Kidney capillary endothelial cell (primary cell): ENCODE measurements at regions not wholly inside any gene's neighbourhood (a gene's known extent, or its start where the extent isn't known, plus 50 kb on each side); places are given as distances from the start of the nearest gene placed in this dataset.

Source experiments
- DNase-seq: peaks from one replicate; pipeline ENCODE4 v3.0.0-alpha.2; 2018; ENCODE audit warnings: low spot score

DNA sequence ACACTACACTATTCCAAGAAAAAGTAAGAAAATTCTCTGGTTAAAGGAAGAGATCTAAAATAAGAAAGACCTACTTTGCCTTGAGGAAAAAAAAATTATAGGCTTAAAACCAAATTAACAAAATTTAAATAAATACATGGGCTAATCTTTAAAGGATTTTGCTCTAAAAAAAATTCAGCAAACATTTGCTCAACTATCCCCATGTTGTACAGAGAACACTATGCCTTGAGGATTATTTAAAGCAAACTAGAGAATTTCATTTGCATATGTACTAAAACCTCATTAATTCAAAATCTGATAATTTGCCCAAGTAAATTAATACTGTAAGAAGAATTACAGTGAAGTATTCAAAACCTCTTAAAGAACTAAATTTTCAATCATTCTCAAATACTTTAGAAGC is 71.6 kb upstream of the KCNIP4 start:
- no peak for DNase-seq

DNA sequence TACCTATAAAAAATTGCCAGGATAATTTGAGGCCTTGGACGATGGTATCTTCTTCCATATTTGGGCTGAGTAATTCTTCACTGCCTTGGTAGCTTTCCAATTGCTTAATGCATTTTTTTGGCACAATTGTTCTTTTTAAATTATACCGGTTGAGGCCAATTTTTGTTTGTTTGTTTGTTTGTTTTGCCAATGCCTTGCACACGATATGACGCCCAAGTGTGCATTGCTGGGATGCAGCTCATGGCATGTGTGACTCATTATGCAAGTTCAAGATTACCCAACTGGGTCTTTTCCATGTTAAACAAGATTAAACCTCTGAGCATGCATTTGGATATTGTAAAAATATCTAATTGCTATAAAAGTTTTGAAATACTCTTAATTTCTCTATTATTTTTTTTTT is 71.1 kb upstream of the KCNIP4 start:
- DNase-seq = no peak

DNA sequence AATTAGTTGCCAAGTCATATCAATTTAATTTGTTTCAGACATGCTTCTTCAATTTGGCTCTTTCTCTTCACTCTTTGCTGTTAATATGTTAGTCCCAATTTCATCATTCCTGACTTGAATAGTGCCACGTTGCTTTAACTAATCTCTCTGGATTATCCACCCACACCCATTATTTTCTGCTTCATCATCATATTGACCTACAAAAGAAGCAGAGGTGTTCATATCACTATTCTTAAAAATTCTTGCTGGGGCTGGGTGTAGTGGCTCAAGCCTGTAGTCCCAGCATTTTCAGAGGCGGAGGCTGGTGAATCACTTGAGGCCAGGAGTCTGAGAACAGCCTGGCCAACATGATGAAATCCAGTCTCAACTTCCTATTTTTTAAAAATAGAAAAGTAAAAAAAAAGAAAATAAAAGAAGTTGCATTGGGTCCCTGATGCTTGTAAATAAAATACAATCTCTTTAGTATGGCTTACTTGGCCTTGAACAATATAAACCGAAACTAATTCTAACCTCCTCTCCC is 65.7 kb upstream of the KCNIP4 start:
- DNase-seq = no peak

DNA sequence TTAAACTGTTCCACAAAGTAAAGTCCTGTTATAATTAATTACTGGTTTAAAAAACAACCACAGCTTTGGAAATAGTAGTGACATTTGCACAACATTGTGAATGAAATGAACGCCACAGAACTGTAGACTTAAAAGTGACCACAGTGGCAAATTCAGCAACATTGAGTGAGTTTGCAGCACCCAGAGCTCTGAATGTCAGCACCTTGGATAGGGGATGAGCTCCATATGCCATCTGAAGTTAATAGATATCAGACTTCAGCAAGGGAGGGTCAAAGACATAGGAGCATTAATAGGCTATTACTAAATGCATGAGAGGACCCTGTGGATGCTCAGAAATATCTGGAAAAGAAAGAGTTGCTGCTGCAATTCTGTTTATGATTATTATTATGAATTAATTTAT is 55.3 kb upstream of the KCNIP4 start:
- DNase-seq = no peak
